DMS53 (cell line): ENCODE measurements at regions not wholly inside any gene's neighbourhood (a gene's known extent, or its start where the extent isn't known, plus 50 kb on each side); places are given as distances from the start of the nearest gene placed in this dataset.

ENCODE experiments used
- DNase-seq: peaks from one replicate; lab custom pipeline; 2025; lab: John Stamatoyannopoulos, UW

DNA sequence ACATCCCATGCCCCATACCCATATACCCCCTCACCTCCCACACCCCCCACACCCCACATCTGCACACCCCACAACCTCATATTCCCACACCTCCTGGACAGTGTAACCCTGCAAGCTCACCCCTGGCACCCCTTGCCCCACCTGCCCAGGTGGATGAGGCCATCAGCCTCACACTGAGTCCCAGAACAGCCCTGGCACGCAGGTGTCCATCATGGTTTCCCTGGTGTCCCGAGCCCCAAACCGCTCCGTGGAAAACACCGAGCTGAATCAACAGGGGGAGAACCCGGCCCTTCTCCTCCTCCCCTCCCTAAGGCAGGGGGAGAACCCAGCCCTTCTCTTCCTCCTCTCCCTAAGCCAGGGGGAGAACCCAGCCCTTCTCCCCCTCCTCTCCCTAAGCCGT, 415.6 kb upstream of the SALL3 start:
- no peak for DNase-seq

DNA sequence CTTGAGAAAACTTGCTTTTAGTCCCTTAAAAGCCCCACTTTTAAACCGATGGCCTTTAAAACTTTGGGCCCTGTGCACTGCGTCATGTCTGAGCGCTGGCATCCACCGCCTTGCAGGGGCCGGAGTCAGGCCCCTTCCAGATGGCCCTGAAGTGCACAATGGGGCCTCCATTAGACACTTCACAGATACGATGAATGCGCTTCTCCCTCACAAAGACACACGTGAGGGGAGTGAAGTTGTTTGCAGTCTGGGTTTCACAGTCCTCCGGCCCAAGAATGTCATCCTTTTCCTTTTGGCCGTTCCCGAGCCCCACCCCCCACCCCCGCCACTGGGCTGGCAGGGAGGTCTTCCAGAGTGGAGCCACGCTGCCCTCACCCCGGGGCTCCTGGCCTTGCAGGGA, 415.1 kb upstream of the SALL3 start:
- no peak for DNase-seq

- DNase-seq: no peak
These were observed 414.4 kb upstream of the SALL3 start for GRCh38 chr18:78565240-78565639.

GRCh38 chr18:78566065-78566464, 413.6 kb upstream of the SALL3 start:
- DNase-seq: no peak

- no peak for DNase-seq
These were observed 412.9 kb upstream of the SALL3 start for GRCh38 chr18:78566720-78567119.

- no peak for DNase-seq
These were observed 408.4 kb upstream of the SALL3 start for GRCh38 chr18:78571063-78571785.

DNA sequence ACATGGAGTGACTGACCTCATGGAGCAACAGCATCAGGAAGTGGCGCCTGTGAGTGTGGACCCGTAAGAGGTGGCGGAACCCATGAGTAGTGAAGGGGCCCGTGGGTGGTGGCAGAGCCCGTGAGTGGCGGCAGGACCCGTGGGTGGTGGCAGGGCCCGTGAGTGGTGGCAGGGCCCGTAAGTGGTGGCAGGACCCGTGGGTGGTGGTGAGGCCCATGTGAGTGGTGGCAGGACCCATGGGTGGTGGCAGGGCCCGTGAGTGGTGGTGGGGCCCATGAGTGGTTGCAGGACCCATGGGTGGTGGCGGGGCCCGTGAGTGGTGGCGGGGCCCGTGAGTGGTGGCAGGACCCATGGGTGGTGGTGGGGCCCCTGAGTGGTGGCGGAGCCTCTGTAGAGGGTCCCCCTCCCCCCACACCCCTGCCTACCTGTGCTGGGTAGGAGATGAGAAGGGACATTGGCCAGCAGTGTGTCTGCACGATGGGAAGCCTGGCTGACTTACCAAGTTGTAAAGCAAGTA, 407.7 kb upstream of the SALL3 start:
- DNase-seq: no peak

DNA sequence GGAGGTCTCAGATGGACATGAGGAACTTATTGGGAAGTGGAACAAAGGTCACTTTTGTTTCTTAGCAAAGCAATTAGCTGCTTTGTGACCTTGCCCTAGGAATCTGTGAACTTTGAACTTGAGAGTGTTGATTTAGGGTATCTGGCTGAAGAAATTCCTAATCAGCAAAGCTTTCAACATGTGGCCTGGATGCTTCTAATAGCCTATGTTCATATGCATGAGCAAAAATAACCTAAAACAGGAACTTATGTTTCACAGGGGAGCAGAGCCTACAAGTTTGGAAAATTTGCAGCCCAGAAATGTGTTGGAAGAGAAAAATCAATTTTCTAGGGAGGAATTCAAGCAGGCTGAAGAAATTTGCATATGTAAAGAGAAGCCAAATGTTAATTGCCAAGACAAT, 405.8 kb upstream of the SALL3 start:
- DNase-seq: no peak

DNA sequence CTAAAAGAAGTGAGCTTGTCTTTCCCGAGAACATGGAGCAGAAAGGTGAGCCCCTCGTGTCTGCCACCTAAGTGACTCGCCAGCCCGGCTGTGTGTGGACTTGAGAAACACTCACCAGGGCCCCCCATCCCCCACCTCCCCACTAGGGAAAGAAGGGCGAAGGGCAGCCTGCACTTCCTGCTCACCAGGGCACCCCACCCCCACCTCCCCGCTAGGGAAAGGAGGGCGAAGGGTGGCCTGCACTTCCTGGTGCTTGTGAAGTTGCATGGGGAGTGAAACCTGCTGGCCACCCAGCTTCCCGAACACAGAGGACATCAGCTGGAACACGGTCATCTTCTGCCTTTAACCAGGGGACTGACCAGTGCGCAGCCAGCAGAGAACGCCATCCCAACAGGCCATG, 402.7 kb upstream of the SALL3 start:
- no peak for DNase-seq

GRCh38 chr18:78579449-78579848, 400.2 kb upstream of the SALL3 start:
- DNase-seq: no peak

DNA sequence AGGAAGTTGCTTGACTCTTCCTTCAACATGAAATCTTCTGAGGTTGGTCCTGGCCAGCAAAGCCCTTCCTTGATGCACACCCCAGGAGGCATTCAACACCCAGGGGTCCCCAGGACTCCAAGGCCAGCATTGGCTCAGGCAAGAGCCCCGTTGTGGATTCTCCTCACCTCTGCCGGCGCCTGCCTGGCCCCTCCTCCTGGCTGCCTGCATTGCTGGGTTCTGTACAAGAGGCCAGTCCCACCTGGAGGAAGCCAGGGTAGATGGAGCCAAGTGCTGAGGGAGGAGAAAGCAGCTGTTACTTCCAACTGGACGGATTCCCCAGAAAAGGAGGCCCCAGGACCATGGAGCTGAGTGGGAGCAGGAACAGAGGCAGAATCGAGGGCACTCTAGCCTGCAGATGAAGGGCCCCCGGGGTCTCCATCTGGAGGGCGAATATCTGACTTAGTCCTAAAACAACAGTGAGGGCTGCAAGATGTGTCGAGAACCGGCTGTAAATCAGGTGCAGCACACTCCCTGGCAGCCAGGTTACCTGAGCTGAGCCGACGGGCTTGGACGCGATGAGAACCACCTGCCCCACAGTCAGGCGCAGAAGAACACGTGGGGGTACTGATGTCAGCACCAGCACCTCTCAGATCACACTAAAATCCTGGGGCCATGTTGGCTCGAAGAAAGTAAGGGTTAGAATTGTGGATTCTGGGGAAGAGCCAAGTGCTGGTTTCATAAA, 399.6 kb upstream of the SALL3 start:
- DNase-seq: no peak

DNA sequence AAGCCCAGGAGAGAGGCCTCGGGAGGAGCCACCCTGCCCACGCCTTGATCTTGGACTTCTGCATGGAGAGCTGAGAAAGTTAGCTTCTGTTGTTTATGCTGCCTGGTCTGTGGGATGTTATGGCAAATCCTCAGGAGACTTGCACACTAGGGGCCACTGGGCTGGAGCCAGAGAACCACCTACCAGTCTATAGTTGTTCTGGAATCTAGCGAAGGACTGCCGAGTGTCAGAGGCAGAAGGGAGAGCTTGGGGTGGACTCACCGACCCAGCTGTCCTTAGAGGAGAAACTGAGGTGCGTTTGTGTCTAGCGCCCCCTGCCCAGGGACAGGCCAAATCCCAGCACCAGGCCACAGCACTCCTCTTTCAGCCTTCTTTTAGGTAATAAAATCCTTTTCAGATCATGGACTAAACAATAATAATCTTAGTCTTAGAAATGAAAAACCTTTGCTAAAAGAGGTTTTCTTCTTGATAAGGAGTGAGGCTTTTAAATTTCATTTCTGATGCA, 398.7 kb upstream of the SALL3 start:
- DNase-seq: no peak

- no peak for DNase-seq
These were observed 397.4 kb upstream of the SALL3 start for GRCh38 chr18:78582181-78582709.

DNA sequence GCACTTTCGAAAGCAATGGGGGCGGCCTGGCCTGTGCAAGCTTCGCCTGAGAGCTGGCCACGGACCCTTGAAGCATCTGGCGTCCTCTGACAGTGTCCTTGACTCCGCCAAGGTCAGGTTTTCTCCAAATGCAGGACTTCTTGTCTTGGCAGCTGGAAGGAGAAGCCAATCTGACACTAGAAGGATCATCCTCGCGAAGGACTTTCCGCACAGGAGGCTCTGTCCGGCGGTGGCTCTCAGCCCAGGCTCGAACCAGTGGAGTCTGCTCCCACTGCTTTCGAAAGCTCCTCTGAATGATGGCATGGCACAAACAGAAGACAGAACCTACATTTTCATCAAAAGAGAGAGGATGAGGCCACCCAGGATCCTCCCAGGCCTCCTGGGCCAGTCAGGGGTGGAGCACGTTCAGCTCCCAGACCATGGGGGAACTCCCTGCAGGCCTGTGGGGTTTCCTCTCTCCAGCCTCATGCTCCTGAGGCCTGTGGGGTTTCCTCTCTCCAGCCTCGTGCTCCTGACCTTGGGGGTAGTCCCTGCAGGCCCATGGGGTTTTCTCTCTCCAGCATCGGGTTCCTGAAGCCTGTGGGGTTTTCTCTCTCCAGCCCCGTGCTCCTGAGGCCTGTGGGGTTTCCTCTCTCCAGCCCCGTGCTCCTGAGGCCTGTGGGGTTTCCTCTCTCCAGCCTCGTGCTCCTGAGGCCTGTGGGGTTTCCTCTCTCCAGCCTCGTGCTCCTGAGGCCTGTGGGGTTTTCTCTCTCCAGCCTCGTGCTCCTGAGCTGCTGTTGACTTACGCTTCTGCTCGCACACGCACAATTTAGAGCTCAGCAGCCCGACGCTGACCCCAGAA, 396.5 kb upstream of the SALL3 start:
- DNase-seq: no peak

DNA sequence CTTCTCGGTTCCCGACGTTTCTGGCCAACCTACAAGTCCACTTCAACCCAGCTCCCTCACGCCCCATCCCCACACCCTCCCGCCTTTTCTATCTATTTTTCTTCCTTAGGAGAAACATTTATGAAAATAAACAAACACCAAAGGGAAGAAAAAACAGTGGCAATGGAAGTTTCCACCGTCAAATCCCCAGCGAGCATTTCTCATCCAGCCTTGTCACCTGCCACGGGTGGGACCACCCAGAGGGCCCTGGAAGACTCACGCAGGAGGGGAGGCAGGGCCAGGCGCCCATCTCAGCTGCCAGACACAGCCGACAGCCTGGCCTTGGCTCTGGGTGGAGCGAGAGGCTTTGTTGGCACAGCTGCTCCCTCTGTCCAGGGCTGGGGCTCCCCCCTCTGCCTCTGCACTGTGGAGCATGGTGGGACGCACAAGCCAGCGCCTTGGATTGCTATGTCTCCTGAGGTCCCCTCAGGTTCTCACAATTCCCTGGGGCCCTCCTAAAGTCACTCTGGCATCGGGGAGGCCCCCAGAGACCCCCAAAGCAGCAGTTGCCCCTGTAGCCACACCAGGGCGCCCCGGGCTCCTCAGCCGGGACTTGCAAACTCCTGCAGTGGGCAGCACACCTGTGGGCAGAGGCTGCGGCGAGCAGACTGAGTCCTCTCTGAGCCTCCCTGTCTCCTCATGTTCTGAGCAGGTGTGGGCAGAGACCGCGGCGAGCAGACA, 395.7 kb upstream of the SALL3 start:
- DNase-seq: no peak

DNA sequence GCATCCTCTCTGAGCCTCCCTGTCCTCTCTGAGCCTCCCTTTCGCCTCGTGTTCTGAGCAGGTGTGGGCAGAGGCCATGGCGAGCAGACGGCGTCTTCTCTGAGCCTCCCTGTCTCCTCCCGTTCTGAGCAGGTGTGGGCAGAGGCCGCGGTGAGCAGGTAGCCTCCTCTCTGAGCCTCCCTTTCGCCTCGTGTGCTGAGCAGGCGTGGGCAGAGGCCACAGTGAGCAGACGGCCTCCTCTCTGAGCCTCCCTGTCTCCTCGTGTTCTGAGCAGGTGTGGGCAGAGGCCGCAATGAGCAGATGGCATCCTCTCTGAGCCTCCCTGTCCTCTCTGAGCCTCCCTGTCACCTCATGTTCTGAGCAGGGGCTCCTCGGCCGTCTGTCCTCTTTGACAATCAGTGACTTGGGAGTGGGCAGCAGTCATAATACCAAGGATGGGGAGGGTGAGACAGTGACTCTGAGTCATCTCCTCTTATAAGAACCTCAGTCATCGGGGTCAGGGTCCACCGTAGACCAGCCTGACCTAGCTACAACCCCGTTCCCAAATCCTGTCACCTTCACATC, 395.1 kb upstream of the SALL3 start:
- no peak for DNase-seq

GRCh38 chr18:78586586-78586985, 393.0 kb upstream of the SALL3 start:
- no peak for DNase-seq

DNA sequence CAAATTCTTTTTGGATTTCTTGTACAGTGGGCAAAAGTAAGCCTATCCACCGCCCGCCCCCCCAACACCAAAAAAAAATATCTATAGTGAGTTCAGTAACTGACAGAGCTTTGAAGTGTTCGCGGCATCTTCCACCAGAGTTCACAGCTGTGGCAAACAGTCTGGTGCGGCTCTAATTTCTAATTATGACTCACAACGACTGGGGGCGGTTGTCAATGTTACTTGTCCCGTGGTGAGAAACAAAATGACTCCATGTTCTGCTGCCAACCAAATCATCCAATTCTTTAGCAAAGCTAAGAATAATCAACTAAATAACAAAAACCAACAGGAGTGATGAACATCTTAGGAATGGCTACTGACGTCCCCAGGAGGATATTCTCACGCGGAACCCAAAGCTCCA, 392.5 kb upstream of the SALL3 start:
- DNase-seq: no peak

- no peak for DNase-seq
These were observed 391.7 kb upstream of the SALL3 start for GRCh38 chr18:78587626-78588600.

- DNase-seq: no peak
These were observed 389.6 kb upstream of the SALL3 start for GRCh38 chr18:78589916-78590437.
